Stimulated activated effector memory CD8-positive, alpha-beta T cell treated with anti-CD3 and anti-CD28 coated beads, Interleukin-12 subunit alpha, Interleukin-12 subunit beta, amount 100 ng/mL, for 72 hours (primary cell): ENCODE measurements at regions not wholly inside any gene's neighbourhood (a gene's known extent, or its start where the extent isn't known, plus 50 kb on each side); places are given as distances from the start of the nearest gene placed in this dataset.
"Not testable (repeated sequence)": the region's sequence is repeated elsewhere in the genome, so short reads cannot be mapped to it uniquely, and the experiment has no call there.

Experiments
- ATAC-seq: fragments of 150-1000 bp; cut with Tn5 transposase; 2 replicates; pipeline ENCODE4 v1.10.0; 2021
- DNase-seq, 2 donors: peaks; one replicate each; pipeline ENCODE4 v3.0.0; 2021 to 2022; ENCODE audit warnings: low spot score in 2 of 2
- H3K27ac Mint-ChIP-seq: one replicate; pipeline ENCODE4 v1.8.0; 2022; ENCODE audit warnings: mild to moderate bottlenecking, mixed read lengths
- H3K36me3 Mint-ChIP-seq: one replicate; pipeline ENCODE4 v1.8.0; 2022; ENCODE audit warnings: mild to moderate bottlenecking, mixed read lengths
- H3K4me1 Mint-ChIP-seq: one replicate; pipeline ENCODE4 v1.8.0; 2022; ENCODE audit warnings: mixed read lengths
- H3K4me3 Mint-ChIP-seq: one replicate; pipeline ENCODE4 v1.8.0; 2022; ENCODE audit warnings: mild to moderate bottlenecking, mixed read lengths
- H3K9me3 Mint-ChIP-seq: one replicate; pipeline ENCODE4 v1.8.0; 2022; ENCODE audit warnings: mixed read lengths

DNA sequence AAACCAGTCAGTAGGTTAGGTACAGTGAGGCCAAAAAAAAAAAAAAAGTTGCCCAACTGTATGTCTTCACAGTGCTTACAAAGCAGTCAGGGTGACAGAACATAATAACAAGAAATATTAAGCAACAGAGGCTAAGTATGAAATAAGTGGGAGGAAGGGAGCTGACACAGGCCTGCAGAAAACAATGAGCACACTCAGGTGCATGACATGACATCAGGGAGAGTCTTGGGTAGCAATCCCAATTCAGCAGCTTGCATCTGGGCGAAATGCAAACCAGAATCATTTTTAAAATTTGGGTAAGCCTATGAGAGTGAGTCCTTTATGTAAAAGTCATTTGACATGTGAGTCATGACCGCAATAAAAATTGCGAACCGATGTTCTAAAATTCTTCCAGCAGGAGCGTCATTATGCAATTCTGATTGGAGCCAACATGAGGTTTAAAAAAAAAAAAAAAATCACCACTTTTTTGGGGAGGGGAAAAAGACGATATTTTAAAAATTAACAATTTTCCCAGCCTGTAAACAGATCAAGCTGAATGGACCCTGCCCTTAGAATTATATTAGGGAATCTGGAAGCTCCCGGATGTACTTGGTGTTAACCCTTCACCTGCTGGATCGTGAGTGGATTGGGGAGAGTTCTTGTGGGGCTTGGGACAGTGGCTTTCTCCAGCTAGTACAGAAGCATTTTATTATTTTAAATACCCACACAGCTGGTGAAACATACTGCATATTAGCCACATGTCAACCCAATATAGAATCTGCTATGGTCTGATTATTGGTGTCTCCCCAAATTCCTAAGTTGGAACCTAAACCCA, 127.9 kb downstream of the NPIPB5 start:
- DNase-seq, result no peak

DNA sequence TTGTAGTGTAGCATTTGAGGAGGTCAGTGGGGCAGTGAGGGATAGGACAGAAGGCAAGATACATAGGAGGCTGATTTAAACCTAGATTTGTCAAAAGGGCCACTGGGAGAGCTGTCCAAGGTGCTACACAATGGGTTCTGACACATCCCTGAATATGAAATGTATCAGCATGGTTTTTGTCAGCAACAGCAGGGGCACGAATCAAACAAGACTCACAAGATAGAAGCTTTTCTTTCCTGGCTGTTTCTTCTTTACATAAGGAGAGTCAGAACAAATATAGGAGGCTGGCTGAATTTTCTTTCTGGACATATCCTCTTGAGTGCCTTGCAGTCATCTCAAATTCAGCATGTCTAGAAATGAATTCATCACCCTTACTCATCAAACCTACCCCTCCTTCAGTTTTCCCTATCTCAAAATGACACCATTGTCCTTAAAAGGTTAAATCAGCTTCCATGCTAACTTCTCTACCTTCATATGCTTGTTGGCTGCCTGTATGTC, 130.5 kb downstream of the NPIPB5 start:
- ATAC-seq, result no peak
- Mint-ChIP-seq H3K4me3 (no peak overlapping the region), H3K9me3 (no peaks in the 10 kb centered on the region), H3K27ac (no peak overlapping the region), H3K4me1 (no peaks in the 10 kb centered on the region), H3K36me3 (no peaks in the 10 kb centered on the region)
- DNase-seq, result no peak

More for the DNA sequence above, 127.9 kb downstream of the NPIPB5 start:
- no peaks in the 10 kb centered on the region for H3K4me1 Mint-ChIP-seq
- no peak overlapping the region for H3K4me3 Mint-ChIP-seq
- H3K27ac Mint-ChIP-seq, result no peak overlapping the region
- H3K36me3 Mint-ChIP-seq, result no peaks in the 10 kb centered on the region
- H3K9me3 Mint-ChIP-seq, result no peaks in the 10 kb centered on the region
- ATAC-seq, result no peak

DNA sequence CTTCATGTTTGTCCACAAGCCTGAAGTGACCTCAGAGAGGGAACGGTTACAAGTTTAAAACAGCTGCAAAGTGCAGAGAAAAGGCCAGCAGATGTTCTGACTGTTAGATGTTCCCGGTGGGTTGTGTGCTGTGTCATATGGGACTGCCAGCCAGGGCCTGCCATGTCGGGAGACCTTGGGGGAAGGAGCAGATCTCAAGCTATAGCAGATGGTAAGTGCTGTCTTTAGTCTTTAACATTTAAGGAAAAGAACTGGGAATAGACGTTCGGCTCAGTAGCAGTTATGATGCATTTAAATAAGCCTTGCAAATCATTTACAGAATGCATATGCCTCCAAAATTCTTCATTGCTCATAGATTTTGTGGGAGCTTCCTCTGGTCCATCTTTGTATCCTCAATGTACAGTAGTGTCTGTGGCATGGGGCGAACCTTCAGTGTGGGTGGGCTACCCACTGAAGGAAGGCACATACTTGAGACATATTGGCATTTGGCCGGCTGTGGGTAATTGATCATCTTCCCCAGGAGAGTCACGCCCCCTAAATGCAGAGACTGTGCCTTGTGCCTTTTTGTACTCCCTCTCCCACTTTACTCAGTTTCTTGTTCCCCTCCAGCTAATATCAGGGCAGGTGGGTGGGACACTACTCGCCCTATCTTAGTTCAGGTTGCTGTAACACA, 131.9 kb downstream of the NPIPB5 start:
- H3K27ac Mint-ChIP-seq, result no peak overlapping the region
- no peak for ATAC-seq
- no peaks in the 10 kb centered on the region for H3K36me3 Mint-ChIP-seq
- no peak for DNase-seq
- no peaks in the 10 kb centered on the region for H3K9me3 Mint-ChIP-seq
- H3K4me3 Mint-ChIP-seq, result no peak overlapping the region
- H3K4me1 Mint-ChIP-seq, result no peaks in the 10 kb centered on the region

DNA sequence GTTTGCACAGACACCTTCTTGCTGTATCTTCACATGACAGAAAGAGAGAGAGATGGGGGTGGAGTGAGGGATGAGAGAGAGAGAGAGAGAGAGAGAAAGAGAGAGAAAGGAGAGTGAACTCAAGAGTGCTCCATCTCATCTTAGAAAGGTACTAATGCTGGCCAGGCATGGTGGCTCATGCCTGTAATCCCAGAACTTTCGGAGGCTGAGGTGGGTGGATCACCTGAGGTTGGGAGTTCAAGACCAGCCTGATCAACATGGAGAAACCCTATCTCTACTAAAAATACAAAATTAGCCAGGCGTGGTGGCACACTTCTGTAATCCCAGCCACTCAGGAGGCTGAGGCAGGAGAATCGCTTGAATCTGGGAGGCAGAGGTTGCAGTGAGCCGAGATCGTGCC, 132.5 kb downstream of the NPIPB5 start:
- not testable (repeated sequence) for DNase-seq, H3K36me3 Mint-ChIP-seq, H3K27ac Mint-ChIP-seq, H3K9me3 Mint-ChIP-seq, H3K4me3 Mint-ChIP-seq, ATAC-seq, H3K4me1 Mint-ChIP-seq

DNA sequence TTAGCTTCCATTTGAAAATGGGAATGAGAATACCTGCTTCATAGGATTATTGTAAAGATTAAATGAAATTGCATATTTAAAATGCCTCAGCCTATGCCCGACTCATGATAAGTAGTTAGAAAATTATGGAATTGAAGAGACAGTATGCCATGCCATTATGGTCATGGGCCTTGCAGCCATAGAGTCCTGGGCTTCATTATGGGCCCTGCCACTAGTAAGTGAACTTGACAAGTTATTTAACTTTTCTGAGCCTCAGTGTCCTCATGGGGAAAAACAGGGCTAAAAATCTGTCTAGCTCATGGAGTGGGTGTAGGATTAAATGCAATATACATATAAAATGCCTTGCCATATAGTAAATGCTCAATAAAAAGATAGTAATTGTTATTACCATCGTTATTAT, 133.2 kb downstream of the NPIPB5 start:
- H3K4me1 Mint-ChIP-seq, result no peaks in the 10 kb centered on the region
- no peaks in the 10 kb centered on the region for H3K36me3 Mint-ChIP-seq
- ATAC-seq (no peak), DNase-seq (no peak)
- no peak overlapping the region for H3K4me3 Mint-ChIP-seq
- no peak overlapping the region for H3K27ac Mint-ChIP-seq
- H3K9me3 Mint-ChIP-seq, result no peaks in the 10 kb centered on the region

DNA sequence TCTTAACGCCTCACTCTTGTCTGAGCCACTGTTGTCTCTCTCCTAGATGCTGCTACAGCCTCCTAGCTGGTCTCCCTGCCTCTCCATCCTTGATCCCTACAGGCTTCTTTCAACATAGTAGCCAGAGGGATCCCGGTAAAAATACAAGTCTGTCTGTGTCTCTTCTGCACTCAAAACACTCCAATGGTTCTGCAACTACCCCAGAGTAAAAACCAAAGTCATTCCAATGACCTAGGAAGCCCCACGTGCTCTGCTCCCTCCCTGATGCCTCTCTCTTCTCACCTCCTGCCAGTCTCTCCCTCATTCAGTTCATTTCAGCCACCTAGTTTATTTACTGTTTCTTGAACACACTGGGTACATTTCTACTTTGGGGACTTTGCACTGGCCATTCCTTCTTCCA, 135.2 kb downstream of the NPIPB5 start:
- ATAC-seq (no peak), DNase-seq (no peak)
- Mint-ChIP-seq H3K27ac (no peak overlapping the region), H3K4me3 (no peak overlapping the region), H3K36me3 (no peaks in the 10 kb centered on the region), H3K9me3 (no peaks in the 10 kb centered on the region), H3K4me1 (no peaks in the 10 kb centered on the region)

DNA sequence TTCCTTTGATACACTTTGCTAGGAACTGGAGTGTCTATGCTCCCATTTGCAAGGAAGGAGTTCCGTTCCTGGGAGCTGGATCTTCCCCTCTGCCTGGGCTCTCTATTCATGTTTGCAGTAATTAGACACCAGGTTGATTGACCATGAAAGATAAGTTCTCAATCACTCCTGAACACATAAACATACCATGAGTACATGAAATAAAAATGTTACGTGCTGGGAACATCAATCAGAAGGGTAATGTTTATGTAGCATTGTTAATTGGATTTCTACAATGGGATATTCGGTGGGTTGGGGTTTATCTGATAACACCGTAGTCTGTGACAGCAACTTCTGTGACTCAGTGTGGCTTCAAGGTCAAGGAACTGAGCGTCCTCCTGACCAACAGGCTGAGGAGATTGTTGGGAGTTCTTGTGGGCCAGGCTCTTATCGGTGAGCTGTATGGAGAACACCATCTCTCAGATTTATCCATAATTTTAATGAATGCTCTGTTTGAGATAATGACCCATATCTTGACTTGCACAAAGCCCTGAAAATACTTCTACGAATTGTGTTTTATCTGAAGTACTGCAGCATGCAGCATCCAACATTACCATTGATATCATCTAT, 136.4 kb downstream of the NPIPB5 start:
- DNase-seq, result no peak
- H3K4me3 Mint-ChIP-seq, result no peak overlapping the region
- no peaks in the 10 kb centered on the region for H3K9me3 Mint-ChIP-seq
- no peaks in the 10 kb centered on the region for H3K36me3 Mint-ChIP-seq
- H3K27ac Mint-ChIP-seq, result no peak overlapping the region
- peak; percentile 27 for ATAC-seq
- H3K4me1 Mint-ChIP-seq, result no peaks in the 10 kb centered on the region

DNA sequence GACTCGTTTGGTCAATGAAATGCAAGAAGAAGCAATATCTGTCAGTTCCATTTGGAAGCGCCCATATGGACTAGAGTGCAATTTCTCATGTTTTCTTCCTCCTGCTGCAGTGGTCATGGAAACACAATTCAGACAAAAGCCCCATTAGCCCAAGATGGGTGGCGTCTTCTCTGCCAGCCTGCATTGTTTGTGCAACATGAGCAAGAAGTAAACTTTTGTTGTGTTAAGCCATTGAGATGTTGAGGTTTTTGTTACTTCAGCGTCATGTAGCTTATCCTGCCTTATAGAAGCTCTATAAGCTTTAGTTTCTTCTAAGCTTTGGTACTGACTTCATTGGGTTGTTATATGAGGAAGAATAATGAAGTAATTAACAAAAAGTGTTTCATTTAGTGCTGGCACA, 137.4 kb downstream of the NPIPB5 start:
- Mint-ChIP-seq H3K36me3 (no peaks in the 10 kb centered on the region), H3K4me1 (no peaks in the 10 kb centered on the region), H3K27ac (no peak overlapping the region), H3K4me3 (no peak overlapping the region), H3K9me3 (no peaks in the 10 kb centered on the region)
- no peak for ATAC-seq
- DNase-seq, result no peak

DNA sequence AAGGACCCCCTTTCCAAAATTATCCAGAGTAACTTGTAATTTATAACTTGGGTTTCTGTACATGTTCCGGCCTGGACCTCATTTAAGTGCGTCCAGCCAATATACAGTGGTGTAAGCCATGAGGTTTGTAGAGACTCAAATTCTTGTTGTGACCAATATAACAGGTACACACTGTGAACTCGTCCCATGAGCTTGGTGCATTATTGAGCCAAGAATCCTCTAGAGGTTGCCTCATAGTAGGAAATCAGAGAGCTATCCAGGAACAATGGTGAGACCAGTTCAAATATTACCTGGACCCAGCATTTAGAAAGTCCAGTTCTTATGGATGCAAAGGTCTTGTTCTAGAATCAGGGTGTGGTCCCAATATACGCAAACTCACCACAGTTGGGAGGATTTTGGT, 138.2 kb downstream of the NPIPB5 start:
- DNase-seq, result no peak
- ATAC-seq, result no peak
- Mint-ChIP-seq H3K9me3 (no peaks in the 10 kb centered on the region), H3K4me3 (no peak overlapping the region), H3K27ac (no peak overlapping the region), H3K4me1 (no peaks in the 10 kb centered on the region), H3K36me3 (no peaks in the 10 kb centered on the region)

DNA sequence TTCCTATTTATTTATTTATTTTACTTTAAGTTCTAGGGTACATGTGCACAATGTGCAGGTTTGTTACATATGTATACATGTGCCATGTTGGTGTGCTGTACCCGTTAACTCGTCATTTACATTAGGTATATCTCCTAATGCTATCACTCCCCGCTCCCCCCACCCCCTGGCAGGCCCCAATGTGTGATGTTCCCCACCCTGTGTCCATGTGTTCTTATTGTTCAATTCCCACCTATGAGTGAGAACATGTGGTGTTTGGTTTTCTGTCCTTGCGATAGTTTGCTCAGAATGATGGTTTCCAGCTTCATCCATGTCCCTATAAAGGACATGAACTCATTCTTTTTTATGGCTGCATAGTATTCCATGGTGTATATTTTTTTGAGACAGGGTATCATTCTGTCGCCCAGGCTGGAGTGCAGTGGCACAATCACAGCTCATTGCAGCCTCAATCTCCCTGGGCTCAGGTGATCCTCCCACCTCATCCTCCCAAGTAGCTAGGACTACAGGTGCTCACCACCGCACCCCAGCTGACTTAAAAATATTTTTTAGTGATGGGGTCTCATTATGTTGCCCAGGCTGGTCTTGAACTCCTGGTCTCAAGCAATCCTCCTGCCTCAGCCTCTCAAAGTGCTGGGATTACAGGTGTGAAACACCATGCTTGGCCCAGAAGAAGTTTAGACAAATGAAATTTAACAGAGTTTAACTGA, 140.6 kb downstream of the NPIPB5 start:
- not testable (repeated sequence) for H3K4me1 Mint-ChIP-seq, H3K9me3 Mint-ChIP-seq, ATAC-seq, H3K27ac Mint-ChIP-seq, DNase-seq, H3K36me3 Mint-ChIP-seq, H3K4me3 Mint-ChIP-seq

DNA sequence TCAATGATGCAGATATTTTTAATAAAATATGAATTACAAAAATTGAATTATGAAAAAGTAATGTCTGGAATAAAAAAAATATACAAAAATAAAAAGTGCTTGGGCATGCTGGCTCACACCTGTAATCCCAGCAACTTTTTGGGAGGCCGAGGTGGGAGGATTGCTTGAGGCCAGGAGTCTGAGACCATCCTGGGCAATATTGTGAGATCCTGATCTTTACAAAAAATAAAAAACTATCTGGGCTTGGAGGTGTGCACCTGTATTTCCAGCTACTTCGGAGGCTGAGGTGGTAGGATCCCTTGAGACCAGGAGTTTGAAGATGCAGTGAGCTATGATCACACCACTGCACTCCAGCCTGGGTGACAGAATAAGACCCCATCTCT, 141.8 kb downstream of the NPIPB5 start:
- Mint-ChIP-seq H3K27ac (no peak overlapping the region), H3K4me1 (no peaks in the 10 kb centered on the region), H3K4me3 (no peak overlapping the region), H3K36me3 (no peaks in the 10 kb centered on the region), H3K9me3 (no peaks in the 10 kb centered on the region)
- DNase-seq (no peak), ATAC-seq (no peak)

DNA sequence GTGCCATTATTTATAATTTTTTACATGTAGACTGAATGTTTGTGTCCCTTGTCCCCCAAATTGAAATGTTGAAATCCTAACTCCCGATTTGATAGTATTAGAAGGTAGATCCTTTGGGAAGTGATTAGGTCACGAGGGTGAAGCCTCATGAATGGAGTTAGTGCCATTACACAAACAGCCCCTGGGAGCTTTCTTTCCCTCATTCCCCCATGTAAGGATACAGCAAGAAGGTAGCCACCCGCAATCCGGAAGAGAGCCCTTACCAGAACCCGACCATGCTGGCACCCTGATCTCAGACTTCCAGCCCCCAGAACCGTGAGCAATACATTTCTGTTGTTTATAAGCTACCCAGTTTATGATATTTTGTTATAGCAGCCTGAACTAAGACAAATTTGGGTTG, 143.2 kb downstream of the NPIPB5 start:
- H3K4me1 Mint-ChIP-seq, result no peaks in the 10 kb centered on the region
- H3K36me3 Mint-ChIP-seq, result no peaks in the 10 kb centered on the region
- H3K27ac Mint-ChIP-seq, result no peak overlapping the region

DNA sequence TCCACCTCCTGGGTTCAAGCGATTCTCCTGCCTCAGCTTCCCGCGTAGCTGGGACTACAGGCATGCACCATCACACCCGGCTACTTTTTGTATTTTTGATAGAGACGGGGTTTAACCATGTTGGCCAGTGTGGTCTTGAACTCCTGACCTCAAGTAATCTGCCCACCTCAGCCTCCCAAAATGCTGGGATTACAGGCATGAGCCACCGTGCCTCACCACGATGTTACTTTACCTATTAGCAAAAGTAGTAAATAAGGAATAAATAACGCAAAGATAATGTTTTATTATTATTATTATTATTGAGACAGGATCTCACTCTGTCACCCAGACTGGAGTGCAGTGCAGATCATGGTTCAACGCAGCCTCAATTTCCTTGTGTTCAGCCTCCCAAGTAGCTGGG, 145.9 kb downstream of the NPIPB5 start:
- not testable (repeated sequence) for ATAC-seq, H3K4me1 Mint-ChIP-seq, H3K9me3 Mint-ChIP-seq

More for the DNA sequence above, 143.2 kb downstream of the NPIPB5 start:
- Mint-ChIP-seq H3K9me3 (no peaks in the 10 kb centered on the region), H3K4me3 (no peak overlapping the region)
- no peak for ATAC-seq
- DNase-seq, result no peak

DNA sequence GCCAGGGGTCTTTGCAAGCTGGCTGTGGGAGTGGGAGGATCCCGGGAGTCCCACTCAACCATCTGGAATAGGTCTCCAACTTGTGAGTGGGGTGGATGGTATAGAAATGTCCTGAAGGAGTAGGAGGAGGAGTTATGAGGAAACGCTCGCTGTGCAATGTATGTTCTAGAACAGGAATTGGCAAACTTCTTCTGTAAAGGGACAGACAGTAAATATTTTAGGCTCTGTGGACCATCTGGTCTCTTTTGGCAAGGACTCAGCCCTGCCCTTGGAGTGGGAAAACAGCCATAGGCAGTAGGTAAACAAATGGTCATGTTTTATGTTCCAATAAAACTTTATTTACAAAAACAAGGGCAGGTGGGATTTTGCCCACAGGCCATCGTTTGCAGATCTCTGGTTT, 149.2 kb downstream of the NPIPB5 start:
- ATAC-seq, result no peak

More for the DNA sequence above, 145.9 kb downstream of the NPIPB5 start:
- H3K4me3 Mint-ChIP-seq, H3K27ac Mint-ChIP-seq, DNase-seq, H3K36me3 Mint-ChIP-seq: not testable (repeated sequence)

DNA sequence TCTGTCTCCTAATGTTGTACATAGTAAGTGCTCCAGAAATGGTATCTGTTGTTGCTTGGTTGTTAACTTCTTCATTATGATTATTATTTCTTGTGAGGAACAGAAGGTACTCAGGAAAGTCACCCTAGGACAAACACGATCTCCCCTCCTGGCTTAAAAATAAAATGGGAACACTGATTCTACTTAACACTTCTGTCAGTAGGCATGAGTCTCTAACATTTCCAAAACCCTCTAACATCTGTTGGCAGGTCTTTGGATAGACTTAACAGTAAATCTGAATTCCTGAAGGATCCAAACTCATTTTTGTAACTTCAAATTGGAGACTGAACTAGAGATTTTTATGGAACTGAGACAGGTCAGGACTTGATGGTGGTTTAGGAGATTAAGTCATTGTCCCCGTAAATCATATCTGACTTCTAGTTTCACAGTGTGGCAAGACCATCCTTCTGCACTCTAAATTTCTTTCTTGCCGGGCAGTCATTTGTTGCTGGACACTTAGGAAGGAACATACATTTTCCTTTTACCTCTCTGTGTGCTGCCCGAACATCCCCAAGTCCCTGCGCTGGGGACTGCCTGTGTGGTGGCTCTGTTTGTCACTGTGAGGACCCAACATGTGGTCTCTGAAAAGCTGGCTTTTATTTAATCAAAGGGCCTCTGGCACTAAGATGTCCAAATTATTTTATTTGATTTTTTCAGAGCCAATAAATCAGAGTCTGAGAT, 149.9 kb downstream of the NPIPB5 start:
- ATAC-seq, result no peak
- Mint-ChIP-seq H3K4me3 (no peak overlapping the region), H3K4me1 (no peaks in the 10 kb centered on the region), H3K9me3 (no peaks in the 10 kb centered on the region), H3K27ac (no peak overlapping the region), H3K36me3 (no peaks in the 10 kb centered on the region)
- DNase-seq, result no peak

More for the DNA sequence above, 149.2 kb downstream of the NPIPB5 start:
- Mint-ChIP-seq H3K27ac (no peak overlapping the region), H3K36me3 (no peaks in the 10 kb centered on the region), H3K4me3 (no peak overlapping the region), H3K4me1 (no peaks in the 10 kb centered on the region), H3K9me3 (no peaks in the 10 kb centered on the region)
- DNase-seq, result no peak
